CD4-positive, alpha-beta T cell treated with Interleukin-15 for 1 hour (primary cell): ENCODE measurements at regions not wholly inside any gene's neighbourhood (a gene's known extent, or its start where the extent isn't known, plus 50 kb on each side); places are given as distances from the start of the nearest gene placed in this dataset.
"Not testable (repeated sequence)": the region's sequence is repeated elsewhere in the genome, so short reads cannot be mapped to it uniquely, and the experiment has no call there.

Experiments
- DNase-seq: peaks from one replicate; pipeline ENCODE4 v3.0.0-alpha.2; 2020

GRCh38 chr7:45268013-45268412, 110.4 kb downstream of the RAMP3 start:
- no peak for DNase-seq

- no peak for DNase-seq
Observed at GRCh38 chr7:45269192-45269591, 111.6 kb downstream of the RAMP3 start.

GRCh38 chr7:45278763-45279398, 121.3 kb downstream of the RAMP3 start:
- no peak for DNase-seq

GRCh38 chr7:45289611-45290010, 132.0 kb downstream of the RAMP3 start:
- DNase-seq: not testable (repeated sequence)

GRCh38 chr7:45290880-45291279, 133.3 kb downstream of the RAMP3 start:
- no peak for DNase-seq

- no peak for DNase-seq
Observed at GRCh38 chr7:45292481-45292880, 134.9 kb downstream of the RAMP3 start.

GRCh38 chr7:45293295-45293942, 135.8 kb downstream of the RAMP3 start:
- DNase-seq: no peak

GRCh38 chr7:45294559-45294958, 137.0 kb downstream of the RAMP3 start:
- no peak for DNase-seq

- no peak for DNase-seq
Observed at GRCh38 chr7:45295222-45295621, 137.6 kb downstream of the RAMP3 start.

- no peak for DNase-seq
Observed at GRCh38 chr7:45296748-45297147, 139.2 kb downstream of the RAMP3 start.

GRCh38 chr7:45306752-45307305, 149.2 kb downstream of the RAMP3 start:
- no peak for DNase-seq

- no peak for DNase-seq
Observed at GRCh38 chr7:45311597-45311996, 154.0 kb downstream of the RAMP3 start.

- DNase-seq: not testable (repeated sequence)
Observed at GRCh38 chr7:45315512-45315911, 157.9 kb downstream of the RAMP3 start.

- no peak for DNase-seq
Observed at GRCh38 chr7:45324683-45325237, 167.2 kb downstream of the RAMP3 start.

GRCh38 chr7:45325378-45325777, 167.8 kb downstream of the RAMP3 start:
- no peak for DNase-seq

- DNase-seq: no peak
Observed at GRCh38 chr7:45328403-45328981, 170.9 kb downstream of the RAMP3 start.

GRCh38 chr7:45331563-45331962, 174.0 kb downstream of the RAMP3 start:
- DNase-seq: no peak

GRCh38 chr7:45335024-45335423, 177.4 kb downstream of the RAMP3 start:
- not testable (repeated sequence) for DNase-seq

GRCh38 chr7:45342236-45342635, 184.6 kb downstream of the RAMP3 start:
- no peak for DNase-seq

- DNase-seq: no peak
Observed at GRCh38 chr7:45343746-45344145, 186.2 kb downstream of the RAMP3 start.

- DNase-seq: no peak
Observed at GRCh38 chr7:45347804-45348203, 190.2 kb downstream of the RAMP3 start.

GRCh38 chr7:45349090-45349489, 191.5 kb downstream of the RAMP3 start:
- no peak for DNase-seq

GRCh38 chr7:45350896-45351295, 193.3 kb downstream of the RAMP3 start:
- no peak for DNase-seq

GRCh38 chr7:45358287-45358686, 200.7 kb downstream of the RAMP3 start:
- DNase-seq: no peak
